NCI-H2196 treated with DMSO at 0.1 percent for 48 hours (cell line): ENCODE measurements at regions not wholly inside any gene's neighbourhood (a gene's known extent, or its start where the extent isn't known, plus 50 kb on each side); places are given as distances from the start of the nearest gene placed in this dataset.

Experiments
- DNase-seq: peaks from one replicate; lab custom pipeline; 2025; ENCODE audit not compliant: unreplicated experiment; lab: John Stamatoyannopoulos, UW

DNA sequence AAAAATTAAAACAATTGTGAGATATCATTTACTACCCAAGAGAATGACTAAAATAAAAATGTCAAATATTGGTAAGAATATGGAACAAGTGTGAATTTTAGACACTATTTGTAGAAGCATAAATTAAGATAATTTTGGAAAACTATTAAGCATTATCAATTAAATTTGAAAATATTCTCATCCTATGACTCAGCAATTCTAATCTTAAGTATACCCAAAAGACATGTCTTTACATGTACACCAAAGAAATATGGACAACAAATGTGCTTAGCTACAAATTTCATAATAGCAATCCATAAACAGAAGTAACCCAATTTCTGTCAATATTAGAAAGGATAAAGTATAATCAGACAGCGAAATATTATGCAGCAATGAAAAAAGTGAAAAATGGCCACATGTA is 1032.2 kb upstream of the SEMA6D start:
- DNase-seq: no peak

DNA sequence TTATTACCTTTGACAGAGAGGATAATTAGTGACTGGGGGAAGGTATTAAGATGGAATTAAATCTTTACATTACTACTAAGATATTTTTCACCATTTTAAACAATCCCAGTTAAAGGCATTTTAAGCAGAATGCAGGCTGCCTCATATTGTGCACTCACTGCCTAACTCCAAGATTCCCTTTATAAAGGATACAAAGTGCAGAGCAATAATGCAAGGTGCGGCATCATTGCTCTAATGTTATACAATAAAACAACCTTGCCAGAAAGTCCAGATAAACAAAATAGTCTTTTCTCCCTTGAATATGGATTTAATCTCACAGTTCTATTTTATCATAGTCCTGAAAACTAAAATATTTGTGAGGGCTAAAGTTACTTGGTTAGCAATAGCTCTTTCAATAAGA is 1031.6 kb upstream of the SEMA6D start:
- DNase-seq: no peak

DNA sequence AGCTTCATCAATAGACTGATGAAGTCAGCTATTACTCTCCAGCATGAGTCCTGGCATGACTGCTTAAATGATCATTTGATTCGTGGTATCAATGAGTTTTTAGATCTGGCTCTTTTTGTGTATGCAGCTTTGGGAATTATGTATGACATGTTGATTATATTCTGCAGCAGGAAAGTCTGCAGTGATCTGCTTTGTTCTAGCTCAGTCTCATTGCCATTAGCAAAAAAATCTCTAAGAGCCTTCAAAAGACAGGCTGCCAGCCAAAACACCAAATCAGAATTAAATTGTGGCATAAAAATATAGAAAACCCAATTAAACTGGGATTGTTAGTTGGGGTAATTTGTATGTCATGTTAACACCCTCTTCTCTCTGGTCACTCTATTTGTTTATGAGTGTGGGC is 1021.0 kb upstream of the SEMA6D start:
- DNase-seq: no peak

DNA sequence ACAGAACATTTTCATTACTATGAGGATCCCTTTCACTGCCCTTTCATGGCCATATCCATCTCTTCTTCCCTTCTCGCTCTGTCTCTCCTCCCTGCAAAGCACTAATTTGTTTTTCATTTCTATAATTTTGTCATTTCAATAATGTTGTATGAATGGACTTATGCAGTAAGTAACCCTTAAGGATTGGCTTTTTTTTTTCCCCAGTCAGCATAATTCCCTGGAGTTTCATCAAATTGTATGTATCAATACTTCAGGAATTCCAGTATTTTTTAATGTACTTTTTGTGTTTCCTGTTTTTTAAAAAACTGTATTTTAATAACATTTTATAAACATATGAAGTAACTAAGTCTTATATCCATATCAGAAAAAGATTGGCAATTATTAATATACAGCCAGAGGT is 1016.0 kb upstream of the SEMA6D start:
- DNase-seq: no peak

DNA sequence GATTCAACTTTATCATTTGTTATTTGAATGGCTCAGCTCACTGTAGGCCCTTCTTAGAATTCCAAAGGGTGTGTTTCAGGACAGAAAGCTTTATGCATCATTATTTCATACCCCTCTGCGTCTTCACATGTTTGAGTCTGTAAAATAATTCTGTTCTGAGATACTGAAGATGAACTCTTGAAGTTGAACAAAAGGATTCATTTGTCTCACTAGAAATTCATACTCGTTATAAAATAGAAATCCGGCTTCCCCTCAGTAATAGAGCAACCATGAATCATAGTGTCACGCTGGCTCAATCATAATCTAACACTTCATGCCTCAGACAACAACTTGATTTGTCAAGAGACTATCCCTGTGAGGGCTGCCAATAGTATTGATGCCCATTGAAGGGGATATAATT is 1015.4 kb upstream of the SEMA6D start:
- no peak for DNase-seq

DNA sequence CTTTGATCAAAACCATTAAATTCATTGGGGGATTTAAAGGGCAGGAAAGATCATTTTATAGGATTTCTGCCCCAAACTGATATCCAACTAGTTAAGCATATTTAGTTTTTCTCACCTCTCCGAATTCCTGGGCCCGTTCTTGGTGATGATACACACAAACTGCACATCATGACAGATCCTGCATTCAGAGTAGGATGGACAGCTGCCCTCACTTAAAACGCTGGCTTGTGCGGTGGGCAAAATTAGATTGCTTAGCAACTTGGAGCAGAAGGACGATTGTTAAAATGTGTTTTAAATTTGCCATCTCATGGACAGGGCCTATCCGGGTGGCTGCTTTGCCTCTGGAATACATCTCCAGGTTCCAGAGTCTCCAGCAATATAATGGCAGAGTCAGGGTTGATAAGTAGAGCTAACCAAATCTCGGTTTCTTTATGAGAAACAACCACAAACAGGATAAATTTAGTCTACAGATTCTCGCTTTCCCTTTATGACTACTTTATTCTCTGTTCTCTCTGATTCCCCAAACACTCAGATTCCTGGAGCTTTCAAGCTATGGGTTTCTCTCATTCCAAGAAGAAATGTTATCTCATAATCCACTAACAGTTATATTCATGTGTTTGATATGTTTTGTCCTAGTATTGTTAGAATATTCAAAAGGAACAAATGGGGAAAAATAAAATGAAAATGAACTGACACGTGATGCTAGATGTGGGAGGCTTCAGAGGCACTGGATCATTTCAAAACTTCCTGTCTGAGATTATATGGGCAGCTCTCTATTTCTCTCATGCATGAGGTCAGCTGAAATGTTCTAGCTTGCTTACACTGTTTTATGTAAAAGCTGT is 1014.1 kb upstream of the SEMA6D start:
- no peak for DNase-seq

DNA sequence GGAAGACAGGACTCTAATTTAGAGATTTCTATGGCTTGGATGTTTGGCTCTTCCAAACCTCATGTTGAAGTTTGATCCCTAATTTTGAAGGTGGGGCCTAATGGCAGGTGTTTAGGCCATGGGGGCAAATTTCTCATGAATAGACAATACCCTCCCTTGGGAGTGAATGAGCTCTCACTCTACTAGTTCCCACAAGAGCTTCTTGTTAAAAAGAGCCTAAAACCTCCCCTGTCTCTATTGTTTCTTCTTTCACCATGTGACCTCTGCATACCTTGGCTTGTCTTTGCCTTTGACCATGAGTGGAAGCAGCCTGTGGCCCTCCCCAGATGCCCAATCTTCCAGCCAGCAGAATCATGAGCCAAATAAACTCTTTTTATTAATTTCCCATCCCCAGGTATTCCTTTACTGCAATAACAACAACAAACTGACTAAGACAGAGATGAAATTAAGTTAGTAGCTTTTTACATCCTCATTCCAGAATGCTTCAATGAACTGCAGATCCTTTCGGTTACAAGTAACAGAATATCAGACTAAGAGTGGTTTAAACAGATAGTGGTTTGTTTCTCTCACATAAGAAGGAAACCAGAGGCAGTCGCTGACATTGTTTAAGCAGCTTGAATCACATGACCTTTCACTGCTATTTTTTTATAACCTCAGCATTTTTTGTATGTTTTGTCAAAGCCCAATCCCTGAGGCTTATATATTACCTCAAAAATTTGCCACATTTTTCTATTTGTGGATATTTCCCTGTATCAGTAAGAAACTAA is 1013.3 kb upstream of the SEMA6D start:
- DNase-seq: no peak

DNA sequence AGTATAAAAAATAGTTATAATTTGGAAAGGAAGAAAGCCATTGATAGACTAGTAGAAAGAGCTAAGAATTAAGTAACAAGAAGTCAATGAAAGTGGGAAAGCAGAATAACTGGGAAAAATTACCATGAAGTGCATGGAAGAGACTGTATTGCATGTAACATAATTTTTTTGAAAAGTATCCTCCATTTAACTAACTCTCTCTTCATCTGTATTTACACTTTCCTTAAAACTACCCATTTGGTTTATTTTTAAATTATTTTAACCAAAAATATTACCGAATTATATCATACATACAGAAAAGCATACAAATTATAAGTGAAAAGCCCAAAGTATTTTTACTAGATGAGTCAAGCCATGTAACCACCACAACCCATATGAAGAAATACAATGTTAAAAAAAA is 1009.9 kb upstream of the SEMA6D start:
- DNase-seq: no peak

DNA sequence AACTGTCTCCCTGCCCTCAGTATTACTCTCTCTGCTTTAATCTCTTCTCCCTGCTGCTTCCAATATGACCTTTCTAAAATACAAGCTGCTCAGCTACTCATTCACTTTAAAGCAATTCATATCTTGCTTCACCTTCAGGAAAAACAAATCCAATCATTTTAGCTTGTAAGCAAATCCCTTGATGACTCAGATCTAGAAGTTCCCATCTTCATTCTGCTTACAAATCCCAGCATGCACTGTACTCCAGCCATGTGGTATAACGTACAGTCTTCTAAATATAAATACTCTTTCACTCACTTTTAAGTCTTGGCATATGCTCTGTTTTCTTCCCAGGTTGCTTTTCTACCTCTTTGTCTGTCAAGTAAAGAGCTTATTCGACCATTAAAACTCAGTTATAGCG is 1009.1 kb upstream of the SEMA6D start:
- DNase-seq: no peak

DNA sequence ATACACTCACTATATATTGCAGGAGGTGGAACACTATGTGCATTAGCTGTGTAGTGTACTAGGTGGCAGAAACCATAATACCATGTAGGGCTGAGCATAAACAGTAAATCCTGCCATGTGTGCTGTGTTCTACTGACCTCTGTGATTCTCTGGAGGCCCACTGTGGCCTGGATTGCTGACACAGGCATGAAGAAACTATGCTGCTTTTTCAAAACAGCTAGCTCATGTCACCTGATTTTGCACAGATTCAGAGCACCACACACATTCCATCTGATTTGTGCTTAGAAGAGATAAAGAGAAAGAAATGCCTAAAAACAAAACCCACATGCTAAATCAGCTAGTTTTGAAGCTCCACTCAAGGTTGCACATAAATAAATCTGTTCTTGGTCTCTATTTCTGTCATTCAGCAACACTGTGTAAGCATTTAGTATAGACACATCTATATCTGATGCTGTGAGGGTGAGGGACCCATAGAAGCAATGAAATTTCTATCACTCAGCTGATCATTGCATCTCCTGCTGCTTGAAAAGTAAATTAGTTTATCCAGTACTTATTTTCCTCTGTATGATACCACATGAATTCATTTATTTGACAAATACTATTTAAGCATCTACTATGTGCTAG is 1007.7 kb upstream of the SEMA6D start:
- DNase-seq: no peak

DNA sequence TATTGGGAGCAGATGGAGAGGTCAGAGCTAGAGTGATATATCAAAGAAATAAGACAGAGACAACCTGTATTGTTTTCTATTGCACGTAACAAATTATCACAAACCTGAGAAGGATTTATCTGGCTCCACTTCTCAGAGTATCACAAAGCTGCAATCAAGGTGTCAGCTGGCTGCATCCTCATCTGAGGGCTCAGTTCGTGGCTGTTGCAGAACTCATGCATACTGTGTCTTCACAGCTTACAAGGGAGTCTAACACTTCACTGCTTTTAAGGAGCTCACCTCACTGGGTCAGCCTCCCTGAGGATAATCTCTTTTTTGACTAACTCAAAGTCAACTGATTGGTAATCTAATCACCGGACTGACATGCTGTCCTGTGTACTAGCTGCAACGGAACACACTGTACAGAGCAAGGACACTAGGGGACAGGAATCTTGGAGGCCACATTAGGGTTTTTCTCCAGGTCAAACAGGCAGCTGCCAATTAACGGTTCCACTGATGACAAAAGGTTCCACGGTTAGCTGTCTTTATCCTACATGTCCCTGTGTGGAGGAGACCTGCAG is 1006.8 kb upstream of the SEMA6D start:
- no peak for DNase-seq

DNA sequence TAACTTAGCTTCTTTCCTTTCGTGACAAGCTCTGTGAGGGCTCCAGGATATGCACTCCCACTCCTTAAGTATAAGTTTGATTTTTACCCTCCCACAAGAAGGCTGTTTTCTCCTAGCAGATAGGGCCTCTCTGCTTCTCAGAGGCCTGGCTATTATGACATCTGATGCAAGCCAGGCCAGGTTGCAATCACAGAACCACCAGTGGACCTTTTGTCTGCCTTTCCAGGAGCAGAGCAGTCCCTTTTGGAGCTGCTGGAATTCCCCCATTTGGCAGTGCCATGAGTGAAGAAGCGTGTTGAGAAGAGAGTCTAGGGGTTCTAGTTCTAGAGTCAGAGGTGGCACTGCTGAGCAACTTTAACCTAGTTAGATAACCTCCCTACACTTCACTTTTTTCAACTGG is 1004.3 kb upstream of the SEMA6D start:
- DNase-seq: no peak

DNA sequence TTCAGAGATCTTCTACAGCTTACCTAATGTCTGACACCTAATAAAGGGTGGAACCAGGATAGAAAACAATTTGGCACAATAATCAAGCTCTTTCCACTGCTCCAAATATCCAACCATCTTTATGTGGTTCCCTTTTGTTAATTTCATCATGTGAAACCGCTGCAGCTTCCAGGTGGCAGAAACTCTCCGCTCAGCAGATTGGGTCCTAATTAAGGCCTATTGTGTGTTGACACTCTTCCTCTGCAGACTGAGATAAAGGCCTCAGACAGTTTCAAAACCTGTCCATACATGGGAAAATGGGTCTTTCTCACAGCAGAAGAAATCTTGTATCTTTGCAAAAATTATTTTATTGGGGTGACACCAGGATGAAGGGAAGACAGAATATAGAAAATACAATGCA is 1002.4 kb upstream of the SEMA6D start:
- DNase-seq: no peak

DNA sequence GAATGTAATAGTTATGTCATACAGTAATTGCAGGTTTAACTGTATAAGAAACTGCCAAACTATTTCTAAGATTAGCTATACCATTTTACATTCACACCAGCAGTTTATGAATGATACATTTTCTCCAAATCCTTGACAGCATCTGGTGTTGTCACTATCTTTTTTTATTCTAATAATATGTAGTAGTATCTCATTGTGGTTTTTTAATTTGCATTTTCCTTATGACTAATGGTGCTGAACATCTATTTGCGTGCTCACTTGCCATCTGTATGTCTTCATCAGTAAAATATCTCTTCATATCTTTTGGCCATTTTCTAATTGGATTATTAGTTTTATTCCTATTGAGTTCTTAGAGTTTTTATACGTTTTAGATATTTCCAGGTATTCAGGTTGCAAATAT is 994.0 kb upstream of the SEMA6D start:
- DNase-seq: no peak

DNA sequence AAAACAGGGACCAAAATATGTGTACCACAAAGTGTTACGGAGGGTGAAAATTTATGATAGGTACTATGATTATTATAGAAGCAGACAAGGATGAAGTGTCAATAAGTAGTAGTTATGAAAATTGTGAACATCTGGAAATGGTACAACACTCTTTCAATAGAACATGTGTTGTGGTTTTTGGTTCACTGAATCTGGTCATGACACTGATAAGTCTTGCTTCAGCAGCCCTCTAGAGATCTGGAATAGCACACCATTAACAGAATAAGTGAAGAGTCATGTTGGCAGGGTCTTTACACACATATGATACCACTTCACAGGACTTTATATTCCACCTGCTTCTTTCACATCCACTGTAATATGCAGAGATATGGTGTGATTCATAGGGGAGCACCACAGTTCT is 985.2 kb upstream of the SEMA6D start:
- DNase-seq: no peak

DNA sequence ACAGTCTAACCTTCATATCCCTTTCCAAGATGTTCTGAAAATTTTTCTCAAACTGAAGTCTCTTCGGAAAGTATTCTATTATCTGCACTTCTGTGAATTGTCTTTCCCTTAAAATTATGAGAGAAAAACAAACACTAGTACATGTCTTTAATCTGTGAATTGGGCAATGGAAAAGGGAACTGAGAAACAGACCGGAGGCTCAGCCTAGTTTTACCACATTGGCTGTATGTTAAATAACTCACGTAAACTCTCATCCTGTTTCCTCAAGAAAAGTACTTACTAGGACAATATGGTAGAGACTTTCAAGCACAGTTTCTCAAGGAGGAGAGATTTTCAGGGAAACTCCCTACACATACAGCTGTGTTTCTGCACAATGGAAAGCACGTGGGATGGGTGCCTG is 982.2 kb upstream of the SEMA6D start:
- no peak for DNase-seq

DNA sequence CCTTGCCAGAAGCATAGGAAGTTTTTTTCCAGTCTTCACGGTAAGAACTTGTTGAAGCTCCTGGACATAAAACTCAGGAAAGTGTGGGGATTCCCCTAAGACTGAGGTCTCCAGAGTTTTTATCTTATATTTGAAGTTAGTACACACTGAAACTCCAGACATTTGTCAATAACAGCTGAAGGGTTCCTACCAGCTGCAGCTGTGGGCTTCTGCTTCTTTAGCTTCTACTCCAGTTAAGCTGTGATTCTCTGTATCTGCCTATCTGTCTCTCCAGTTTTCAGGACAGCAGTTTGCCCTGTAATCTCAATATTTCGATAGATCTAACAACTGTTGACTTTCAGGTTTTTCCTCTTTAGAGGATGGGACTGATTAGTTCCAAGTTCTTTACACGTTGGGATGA is 966.0 kb upstream of the SEMA6D start:
- DNase-seq: no peak

DNA sequence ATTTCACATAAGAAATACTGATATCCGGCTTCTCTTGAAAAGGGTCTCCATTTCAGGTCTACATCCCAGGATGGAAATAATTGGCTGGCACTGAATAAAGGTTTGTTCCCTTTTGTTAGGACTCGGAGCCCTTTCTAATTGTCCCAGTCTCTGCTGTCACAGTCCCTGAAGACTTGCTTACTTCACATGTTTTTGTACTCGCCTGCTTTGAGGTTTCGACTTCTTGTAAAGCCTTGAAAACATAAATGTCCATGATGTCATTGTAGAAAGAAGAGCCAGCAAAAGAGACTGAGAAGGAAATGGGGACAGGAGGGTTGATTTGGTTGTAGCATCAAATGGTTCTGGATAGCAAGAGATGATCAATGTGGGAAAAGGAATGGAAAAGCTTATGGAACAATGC is 963.4 kb upstream of the SEMA6D start:
- no peak for DNase-seq

DNA sequence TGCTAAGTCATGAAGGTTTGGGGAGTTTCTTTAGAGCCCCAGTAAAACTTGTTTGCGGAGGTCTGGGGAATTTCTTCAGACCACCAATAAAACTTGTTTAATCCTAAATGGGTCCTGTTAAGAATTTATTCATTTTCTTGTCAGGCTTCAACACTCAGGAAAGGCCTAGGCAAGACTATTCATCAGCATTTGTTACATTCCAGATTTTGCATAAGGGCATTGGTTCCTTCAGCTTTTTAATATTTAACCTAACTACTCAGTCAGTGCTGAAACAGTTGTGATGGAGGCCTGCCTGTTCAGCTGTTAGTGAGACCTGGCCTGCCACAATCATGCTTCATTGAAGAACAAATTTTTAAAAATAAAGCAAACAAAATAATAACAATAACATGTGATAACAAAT is 954.2 kb upstream of the SEMA6D start:
- no peak for DNase-seq

DNA sequence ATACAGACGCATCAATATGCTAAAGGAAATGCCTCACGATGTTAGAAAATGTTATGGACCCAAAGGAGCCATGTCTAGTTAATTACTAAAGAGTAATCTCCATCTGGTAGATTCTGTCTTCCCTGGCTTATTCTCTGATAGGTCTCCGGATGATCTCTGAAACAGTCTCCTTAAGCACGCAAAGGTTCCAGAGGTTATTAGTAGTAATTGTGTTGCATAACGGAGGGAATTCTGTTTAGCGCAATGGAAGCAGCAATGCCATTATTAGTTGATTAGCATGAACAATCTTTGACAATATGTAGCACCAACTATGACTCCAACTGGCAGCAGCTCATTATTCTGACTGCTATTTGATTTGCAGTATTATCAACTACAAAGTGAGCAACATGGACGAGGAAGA is 952.5 kb upstream of the SEMA6D start:
- no peak for DNase-seq

DNA sequence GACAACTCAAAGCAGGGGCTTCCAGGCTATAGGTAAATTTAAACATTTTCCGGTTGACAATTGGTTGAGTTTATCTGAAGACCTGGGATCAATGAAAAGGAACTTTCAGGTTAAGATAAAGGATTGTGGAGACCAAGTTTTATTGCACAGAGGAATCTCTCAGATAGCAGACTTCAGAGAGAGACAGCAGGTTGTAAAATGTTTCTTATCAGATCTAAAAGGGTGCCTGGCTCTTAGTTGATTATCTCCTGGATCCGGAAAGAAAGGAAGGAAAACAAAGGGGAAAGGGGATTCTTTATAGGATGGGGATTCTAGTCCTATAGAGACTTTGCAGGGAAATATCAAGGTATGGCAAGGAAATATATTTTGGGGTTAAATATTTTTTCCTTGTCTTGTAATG is 951.3 kb upstream of the SEMA6D start:
- no peak for DNase-seq

DNA sequence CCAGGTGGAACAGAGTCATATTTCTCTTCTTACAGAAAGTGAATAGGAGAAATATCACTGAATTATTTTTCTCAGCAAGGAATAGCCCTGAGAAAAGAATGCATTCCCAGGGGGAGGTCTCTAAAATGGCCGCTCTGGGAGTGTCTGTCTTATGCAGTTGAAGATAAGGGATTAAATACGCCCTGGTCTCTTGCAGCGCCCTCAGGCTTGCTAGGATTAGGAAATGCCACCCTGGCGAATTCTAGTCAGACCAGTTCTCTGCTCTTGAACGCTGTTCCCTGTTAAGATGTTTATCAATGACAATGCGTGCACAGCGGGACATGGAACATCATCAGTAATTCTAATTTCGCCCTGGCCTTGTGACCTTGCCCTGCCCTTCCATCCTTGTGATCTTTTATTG is 949.0 kb upstream of the SEMA6D start:
- DNase-seq: no peak
